Dendritic cell treated with granulocyte-macrophage colony-stimulating factor and Interleukin-4, amounts not matched to agents 40 ng/mL and 50 ng/mL, for 4 days (primary cell): ENCODE measurements at regions not wholly inside any gene's neighbourhood (a gene's known extent, or its start where the extent isn't known, plus 50 kb on each side); places are given as distances from the start of the nearest gene placed in this dataset.
"Not testable (repeated sequence)": the region's sequence is repeated elsewhere in the genome, so short reads cannot be mapped to it uniquely, and the experiment has no call there.

Experiments used
- H3K27ac Mint-ChIP-seq: one replicate; pipeline ENCODE4 v1.8.0; 2022; ENCODE audit warnings: mild to moderate bottlenecking, mixed read lengths
- H3K27me3 Mint-ChIP-seq: one replicate; pipeline ENCODE4 v1.8.0; 2022; ENCODE audit warnings: mild to moderate bottlenecking, mixed read lengths
- H3K36me3 Mint-ChIP-seq: one replicate; pipeline ENCODE4 v1.8.0; 2022; ENCODE audit warnings: low read depth, mixed read lengths
- H3K4me1 Mint-ChIP-seq: one replicate; pipeline ENCODE4 v1.8.0; 2022; ENCODE audit warnings: low read depth, mixed read lengths
- H3K4me3 Mint-ChIP-seq: one replicate; pipeline ENCODE4 v1.8.0; 2022; ENCODE audit warnings: mild to moderate bottlenecking, moderate library complexity, mixed read lengths
- H3K9me3 Mint-ChIP-seq: one replicate; pipeline ENCODE4 v1.8.0; 2022; ENCODE audit warnings: mixed read lengths
- intact Hi-C: fragments of 100-400 bp; cut with micrococcal nuclease; formaldehyde crosslinking; loops from one replicate; pipeline ENCODE4 v1.15.0; 2022

- no peaks in the 10 kb centered on the region for H3K9me3 Mint-ChIP-seq
- no peaks in the 10 kb centered on the region for H3K36me3 Mint-ChIP-seq
- H3K27ac Mint-ChIP-seq: no peak overlapping the region
- H3K27me3 Mint-ChIP-seq: no peaks in the 10 kb centered on the region
- H3K4me1 Mint-ChIP-seq: no peaks in the 10 kb centered on the region
- H3K4me3 Mint-ChIP-seq: no peak overlapping the region
- intact Hi-C loops: no loop called here
These were observed 500.1 kb upstream of the MARCKS start for GRCh38 chr6:113357041-113357440.

GRCh38 chr6:113358063-113358583 lies 499.0 kb upstream of the MARCKS start:
- peaks cover 5% of the 10 kb centered on the region for H3K4me1 Mint-ChIP-seq
- H3K36me3 Mint-ChIP-seq: no peaks in the 10 kb centered on the region
- H3K27me3 Mint-ChIP-seq: no peaks in the 10 kb centered on the region
- H3K27ac Mint-ChIP-seq: no peak overlapping the region
- no peak overlapping the region for H3K4me3 Mint-ChIP-seq
- intact Hi-C loops: no loop called here
- no peaks in the 10 kb centered on the region for H3K9me3 Mint-ChIP-seq

- Mint-ChIP-seq H3K27me3 (no peaks in the 10 kb centered on the region), H3K9me3 (no peaks in the 10 kb centered on the region), H3K36me3 (no peaks in the 10 kb centered on the region), H3K4me1 (peaks cover 5% of the 10 kb centered on the region), H3K27ac (no peak overlapping the region), H3K4me3 (no peak overlapping the region)
- intact Hi-C loops: no loop called here
These were observed 497.7 kb upstream of the MARCKS start for GRCh38 chr6:113359155-113360140.

- Mint-ChIP-seq H3K9me3 (no peaks in the 10 kb centered on the region), H3K4me3 (no peak overlapping the region), H3K27ac (no peak overlapping the region), H3K36me3 (no peaks in the 10 kb centered on the region), H3K27me3 (no peaks in the 10 kb centered on the region), H3K4me1 (peaks cover 5% of the 10 kb centered on the region)
- intact Hi-C loops: no loop called here
These were observed 496.0 kb upstream of the MARCKS start for GRCh38 chr6:113361014-113361645.

GRCh38 chr6:113362301-113363047 lies 494.7 kb upstream of the MARCKS start:
- Mint-ChIP-seq H3K36me3 (no peaks in the 10 kb centered on the region), H3K4me3 (no peak overlapping the region), H3K27me3 (no peaks in the 10 kb centered on the region), H3K4me1 (peaks cover 5% of the 10 kb centered on the region), H3K9me3 (no peaks in the 10 kb centered on the region), H3K27ac (no peak overlapping the region)
- intact Hi-C loops: no loop called here

GRCh38 chr6:113363048-113363798 lies 493.9 kb upstream of the MARCKS start:
- no peaks in the 10 kb centered on the region for H3K36me3 Mint-ChIP-seq
- no peaks in the 10 kb centered on the region for H3K9me3 Mint-ChIP-seq
- H3K27me3 Mint-ChIP-seq: no peaks in the 10 kb centered on the region
- peaks cover 5% of the 10 kb centered on the region for H3K4me1 Mint-ChIP-seq
- no peak overlapping the region for H3K4me3 Mint-ChIP-seq
- H3K27ac Mint-ChIP-seq: no peak overlapping the region
- intact Hi-C loops: no loop called here

GRCh38 chr6:113363866-113364265 lies 493.3 kb upstream of the MARCKS start:
- H3K9me3 Mint-ChIP-seq: no peaks in the 10 kb centered on the region
- no peaks in the 10 kb centered on the region for H3K36me3 Mint-ChIP-seq
- intact Hi-C loops: no loop called here
- no peaks in the 10 kb centered on the region for H3K27me3 Mint-ChIP-seq
- no peak overlapping the region for H3K27ac Mint-ChIP-seq
- H3K4me3 Mint-ChIP-seq: no peak overlapping the region
- H3K4me1 Mint-ChIP-seq: peaks cover 5% of the 10 kb centered on the region

- Mint-ChIP-seq H3K9me3 (no peaks in the 10 kb centered on the region), H3K4me3 (no peak overlapping the region), H3K27ac (no peak overlapping the region), H3K27me3 (no peaks in the 10 kb centered on the region), H3K4me1 (peaks cover 5% of the 10 kb centered on the region), H3K36me3 (no peaks in the 10 kb centered on the region)
- intact Hi-C loops: no loop called here
These were observed 492.4 kb upstream of the MARCKS start for GRCh38 chr6:113364766-113365165.

GRCh38 chr6:113365191-113365590 lies 492.0 kb upstream of the MARCKS start:
- H3K9me3 Mint-ChIP-seq: no peaks in the 10 kb centered on the region

GRCh38 chr6:113366505-113366904 lies 490.6 kb upstream of the MARCKS start:
- H3K36me3 Mint-ChIP-seq: no peaks in the 10 kb centered on the region
- H3K4me1 Mint-ChIP-seq: peaks cover 5% of the 10 kb centered on the region
- intact Hi-C loops: no loop called here
- H3K27me3 Mint-ChIP-seq: no peaks in the 10 kb centered on the region
- H3K4me3 Mint-ChIP-seq: no peak overlapping the region
- H3K9me3 Mint-ChIP-seq: no peaks in the 10 kb centered on the region
- no peak overlapping the region for H3K27ac Mint-ChIP-seq

More at GRCh38 chr6:113365191-113365590, 492.0 kb upstream of the MARCKS start:
- Mint-ChIP-seq H3K4me3 (no peak overlapping the region), H3K36me3 (no peaks in the 10 kb centered on the region), H3K27me3 (no peaks in the 10 kb centered on the region), H3K4me1 (peaks cover 5% of the 10 kb centered on the region), H3K27ac (no peak overlapping the region)
- intact Hi-C loops: no loop called here

- Mint-ChIP-seq H3K27ac (no peak overlapping the region), H3K36me3 (no peaks in the 10 kb centered on the region), H3K9me3 (no peaks in the 10 kb centered on the region), H3K4me3 (no peak overlapping the region), H3K27me3 (peaks cover 16% of the 10 kb centered on the region), H3K4me1 (no peaks in the 10 kb centered on the region)
- intact Hi-C loops: no loop called here
These were observed 486.3 kb upstream of the MARCKS start for GRCh38 chr6:113370508-113371502.

GRCh38 chr6:113375466-113375865 lies 481.7 kb upstream of the MARCKS start:
- H3K4me1 Mint-ChIP-seq, H3K36me3 Mint-ChIP-seq, intact Hi-C loops, H3K9me3 Mint-ChIP-seq, H3K4me3 Mint-ChIP-seq, H3K27ac Mint-ChIP-seq: not testable (repeated sequence)
- H3K27me3 Mint-ChIP-seq: peaks cover 19% of the 10 kb centered on the region
